Sigmoid colon (tissue), 3 donors: ENCODE measurements at regions not wholly inside any gene's neighbourhood (a gene's known extent, or its start where the extent isn't known, plus 50 kb on each side); places are given as distances from the start of the nearest gene placed in this dataset.

ENCODE experiments used
- CTCF ChIP-seq, 4 experiments: fragments of 450-650 bp in 3 of 4; fragments of 200-600 bp in 1 of 4; IDR thresholded peaks; one replicate each; pipeline ENCODE4 v1.5.1; 2016 to 2019; ENCODE audit warnings: antibody characterized with exemption in 4 of 4, mild to moderate bottlenecking in 3 of 4, moderate library complexity in 2 of 4
- POLR2A ChIP-seq, 2 donors: fragments of 450-650 bp; IDR thresholded peaks; one replicate each; pipeline ENCODE4 v1.6.1; 2016; ENCODE audit warnings: antibody characterized with exemption in 2 of 2, mild to moderate bottlenecking in 2 of 2, moderate library complexity in 2 of 2

- TF ChIP-seq POLR2A (IDR thresholded peaks at IDR 0.05) (no peak), CTCF (IDR thresholded peaks at IDR 0.05) (no peak)
These were observed 505.9 kb downstream of the MED13L start for GRCh38 chr12:115771601-115772000.
